ENCODE measurements at regions not wholly inside any gene's neighbourhood (a gene's known extent, or its start where the extent isn't known, plus 50 kb on each side); places are given as distances from the start of the nearest gene placed in this dataset.

- intact Hi-C loops (cut with micrococcal nuclease) (no loop called here), in situ Hi-C loops (cut with MboI) (no loop called here)
- Histone ChIP-seq H3K9me1 (ENCODE audit: control insufficient read depth, insufficient read depth, low read length) (no peaks in the 10 kb centered on the region), H3K9ac (ENCODE audit: insufficient read depth in 1 of 2, low read depth in 2 of 2, low read length in 2 of 2) (no peak overlapping the region), H2AFZ (ENCODE audit: low read depth, low read length) (no peak overlapping the region), H3K27me3 (ENCODE audit: control insufficient read depth in 2 of 2, insufficient read depth in 2 of 2, low read length in 2 of 2) (no peaks in the 10 kb centered on the region), H3K4me2 (ENCODE audit: insufficient read depth, low read length) (no peak overlapping the region), H3K4me1 (replicated peaks in 1 of 2; ENCODE audit: control insufficient read depth in 2 of 2, insufficient read depth in 2 of 2, low read length in 2 of 2) (no peaks in the 10 kb centered on the region), H3K36me3 (ENCODE audit: control insufficient read depth, insufficient read depth, low read length) (no peaks in the 10 kb centered on the region), H3K79me2 (ENCODE audit: control insufficient read depth, insufficient read depth, low read length) (no peaks in the 10 kb centered on the region), H3K4me3 (no peak overlapping the region), H3K27ac (ENCODE audit: extremely low read depth, low read depth, low read length) (no peak overlapping the region), H3K9me3 (replicated peaks; ENCODE audit: control insufficient read depth, insufficient read depth, low read depth, low read length) (no peaks in the 10 kb centered on the region), H4K20me1 (replicated peaks; ENCODE audit: control insufficient read depth, insufficient read depth, low read length) (no peaks in the 10 kb centered on the region)
- POLR2A ChIA-PET, result no interaction called here
- DNase-seq (ENCODE audit: extremely low read depth in 1 of 4, low spot score in 3 of 4) (no peak), FAIRE-seq (no peak), ATAC-seq (no peak)
- BruUV-seq (replicated peaks), result no TSS peak
- WGBS (ENCODE audit: insufficient coverage, low coverage, missing lambda C conversion rate), result 3% methylated on average over 4 of the region's 4 CpGs
- CTCF ChIA-PET (ENCODE audit: low intra/inter-chr PET ratio), result no interaction called here
- no peak for TF ChIP-seq MYC (IDR thresholded peaks at IDR 0.05; ENCODE audit: low read depth, low read length)
- TF ChIP-seq MYC (CRISPR knock-in tag; IDR thresholded peaks at IDR 0.05; ENCODE audit: borderline replicate concordance, low read depth), result no peak
- no peak for TF ChIP-seq ZNF133 (CRISPR knock-in tag; IDR thresholded peaks at IDR 0.05)
- no peak for TF ChIP-seq HMGXB4 (CRISPR knock-in tag; IDR thresholded peaks at IDR 0.05)
- TF ChIP-seq THRA (IDR thresholded peaks at IDR 0.05), result no peak
- TF ChIP-seq CHD7 (IDR thresholded peaks at IDR 0.05; ENCODE audit: low read depth, low read length), result no peak
- TF ChIP-seq EP400 (IDR thresholded peaks at IDR 0.05), result no peak
- TF ChIP-seq NFIC (IDR thresholded peaks at IDR 0.05), result no peak
- TF ChIP-seq ZKSCAN3 (CRISPR knock-in tag; IDR thresholded peaks at IDR 0.05), result no peak
Measured at GRCh38 chr14:29459969-29460560, 467.6 kb downstream of the PRKD1 start.
